Activated T-cell treated with anti-CD3 and anti-CD28 coated beads, Interleukin-2, amount 50 U/mL, for 72 hours (primary cell): ENCODE measurements at regions not wholly inside any gene's neighbourhood (a gene's known extent, or its start where the extent isn't known, plus 50 kb on each side); places are given as distances from the start of the nearest gene placed in this dataset.

ENCODE experiments used
- ATAC-seq, 2 donors: fragments of 150-1000 bp; cut with Tn5 transposase; replicated peaks in 1 of 2; 2 replicates each; pipeline ENCODE4 v1.10.0; 2021; ENCODE audit warnings: moderate library complexity in 2 of 2, mild to moderate bottlenecking in 1 of 2
- DNase-seq, 2 donors: peaks; one replicate each; pipeline ENCODE4 v3.0.0; 2021 to 2022; ENCODE audit warnings: mixed read lengths in 1 of 2
- H3K27ac Mint-ChIP-seq: one replicate; pipeline ENCODE4 v1.8.0; 2022; ENCODE audit warnings: mild to moderate bottlenecking, moderate library complexity, mixed read lengths
- H3K27me3 Mint-ChIP-seq: one replicate; pipeline ENCODE4 v1.8.0; 2022; ENCODE audit warnings: low read depth, mixed read lengths
- H3K36me3 Mint-ChIP-seq, 2 donors: one replicate each; pipeline ENCODE4 v1.8.0; 2022; ENCODE audit warnings: mixed read lengths in 2 of 2, mild to moderate bottlenecking in 1 of 2; ENCODE audit not compliant: insufficient read depth in 2 of 2
- H3K4me1 Mint-ChIP-seq: one replicate; pipeline ENCODE4 v1.8.0; 2022; ENCODE audit warnings: low read depth, mixed read lengths
- H3K4me3 Mint-ChIP-seq, 2 donors: one replicate each; pipeline ENCODE4 v1.8.0; 2022; ENCODE audit warnings: mild to moderate bottlenecking in 2 of 2, mixed read lengths in 2 of 2, moderate library complexity in 2 of 2
- H3K9me3 Mint-ChIP-seq, 2 donors: one replicate each; pipeline ENCODE4 v1.8.0; 2022; ENCODE audit warnings: mixed read lengths in 2 of 2

- peaks cover 2 to 3% of the 10 kb centered on the region in 2 donors for H3K9me3 Mint-ChIP-seq
- H3K27ac Mint-ChIP-seq: no peak overlapping the region
- no peak for ATAC-seq
- no peak overlapping the region for H3K4me3 Mint-ChIP-seq
- no peaks in the 10 kb centered on the region for H3K27me3 Mint-ChIP-seq
- no peaks in the 10 kb centered on the region for H3K4me1 Mint-ChIP-seq
- peaks cover 0 to 3% of the 10 kb centered on the region in 2 donors for H3K36me3 Mint-ChIP-seq
- DNase-seq: no peak
Measured at GRCh38 chr7:25626451-25627131, 398.3 kb upstream of the NPVF start.

- no peaks in the 10 kb centered on the region for H3K27me3 Mint-ChIP-seq
- ATAC-seq (no peak), DNase-seq (no peak)
- H3K9me3 Mint-ChIP-seq: no peaks in the 10 kb centered on the region
- no peaks in the 10 kb centered on the region for H3K36me3 Mint-ChIP-seq
- H3K4me1 Mint-ChIP-seq: no peaks in the 10 kb centered on the region
- no peak overlapping the region for H3K27ac Mint-ChIP-seq
- H3K4me3 Mint-ChIP-seq: no peak overlapping the region
Measured at GRCh38 chr7:25628446-25628845, 400.2 kb upstream of the NPVF start.

- H3K4me1 Mint-ChIP-seq: no peaks in the 10 kb centered on the region
- H3K36me3 Mint-ChIP-seq: no peaks in the 10 kb centered on the region
- no peaks in the 10 kb centered on the region for H3K27me3 Mint-ChIP-seq
- no peaks in the 10 kb centered on the region for H3K9me3 Mint-ChIP-seq
- no peak overlapping the region for H3K27ac Mint-ChIP-seq
- H3K4me3 Mint-ChIP-seq: no peak overlapping the region
- no peak for ATAC-seq
- DNase-seq: no peak
Measured at GRCh38 chr7:25632616-25633015, 404.3 kb upstream of the NPVF start.

GRCh38 chr7:25633426-25634036 lies 405.2 kb upstream of the NPVF start:
- Mint-ChIP-seq H3K36me3 (no peaks in the 10 kb centered on the region), H3K27ac (no peak overlapping the region), H3K4me3 (no peak overlapping the region), H3K27me3 (no peaks in the 10 kb centered on the region), H3K4me1 (no peaks in the 10 kb centered on the region), H3K9me3 (no peaks in the 10 kb centered on the region)
- DNase-seq: no peak
- no peak for ATAC-seq

- ATAC-seq (no peak), DNase-seq (no peak)
- H3K4me1 Mint-ChIP-seq: no peaks in the 10 kb centered on the region
- H3K27me3 Mint-ChIP-seq: no peaks in the 10 kb centered on the region
- no peaks in the 10 kb centered on the region for H3K36me3 Mint-ChIP-seq
- no peaks in the 10 kb centered on the region for H3K9me3 Mint-ChIP-seq
- H3K4me3 Mint-ChIP-seq: no peak overlapping the region
- H3K27ac Mint-ChIP-seq: no peak overlapping the region
Measured at GRCh38 chr7:25636168-25636567, 407.9 kb upstream of the NPVF start.

GRCh38 chr7:25636871-25637283 lies 408.6 kb upstream of the NPVF start:
- Mint-ChIP-seq H3K4me3 (no peak overlapping the region), H3K27me3 (no peaks in the 10 kb centered on the region), H3K36me3 (no peaks in the 10 kb centered on the region), H3K9me3 (no peaks in the 10 kb centered on the region), H3K27ac (no peak overlapping the region), H3K4me1 (no peaks in the 10 kb centered on the region)
- no peak for DNase-seq
- no peak for ATAC-seq

- Mint-ChIP-seq H3K27me3 (no peaks in the 10 kb centered on the region), H3K4me1 (no peaks in the 10 kb centered on the region), H3K27ac (no peak overlapping the region), H3K36me3 (no peaks in the 10 kb centered on the region), H3K9me3 (no peaks in the 10 kb centered on the region), H3K4me3 (no peak overlapping the region)
- no peak for DNase-seq
- no peak for ATAC-seq
Measured at GRCh38 chr7:25638068-25638467, 409.8 kb upstream of the NPVF start.

GRCh38 chr7:25638590-25639244 lies 410.4 kb upstream of the NPVF start:
- Mint-ChIP-seq H3K36me3 (no peaks in the 10 kb centered on the region), H3K27ac (no peak overlapping the region), H3K9me3 (no peaks in the 10 kb centered on the region), H3K4me1 (no peaks in the 10 kb centered on the region), H3K27me3 (no peaks in the 10 kb centered on the region), H3K4me3 (no peak overlapping the region)
- DNase-seq: no peak
- ATAC-seq: no peak

- ATAC-seq: no peak
- Mint-ChIP-seq H3K27me3 (no peaks in the 10 kb centered on the region), H3K36me3 (no peaks in the 10 kb centered on the region)
Measured at GRCh38 chr7:25642849-25643248, 414.6 kb upstream of the NPVF start.

GRCh38 chr7:25643286-25643685 lies 415.0 kb upstream of the NPVF start:
- Mint-ChIP-seq H3K9me3 (no peaks in the 10 kb centered on the region), H3K36me3 (no peaks in the 10 kb centered on the region), H3K27ac (no peak overlapping the region), H3K4me3 (no peak overlapping the region), H3K4me1 (no peaks in the 10 kb centered on the region), H3K27me3 (no peaks in the 10 kb centered on the region)
- ATAC-seq (no peak), DNase-seq (no peak)

More at GRCh38 chr7:25642849-25643248, 414.6 kb upstream of the NPVF start:
- Mint-ChIP-seq H3K27ac (no peak overlapping the region), H3K4me3 (no peak overlapping the region), H3K9me3 (no peaks in the 10 kb centered on the region), H3K4me1 (no peaks in the 10 kb centered on the region)
- no peak for DNase-seq

GRCh38 chr7:25643770-25644394 lies 415.6 kb upstream of the NPVF start:
- no peaks in the 10 kb centered on the region for H3K4me1 Mint-ChIP-seq
- no peaks in the 10 kb centered on the region for H3K36me3 Mint-ChIP-seq
- no peaks in the 10 kb centered on the region for H3K27me3 Mint-ChIP-seq
- H3K4me3 Mint-ChIP-seq: no peak overlapping the region
- no peak overlapping the region for H3K27ac Mint-ChIP-seq
- DNase-seq (no peak), ATAC-seq (no peak)
- H3K9me3 Mint-ChIP-seq: no peaks in the 10 kb centered on the region

- no peak for ATAC-seq
- Mint-ChIP-seq H3K4me3 (no peak overlapping the region), H3K27me3 (no peaks in the 10 kb centered on the region), H3K4me1 (no peaks in the 10 kb centered on the region), H3K27ac (no peak overlapping the region), H3K9me3 (no peaks in the 10 kb centered on the region), H3K36me3 (no peaks in the 10 kb centered on the region)
- DNase-seq: no peak
Measured at GRCh38 chr7:25646726-25647413, 418.6 kb upstream of the NPVF start.

- H3K4me1 Mint-ChIP-seq: no peaks in the 10 kb centered on the region
- H3K27ac Mint-ChIP-seq: no peak overlapping the region
- H3K36me3 Mint-ChIP-seq: no peaks in the 10 kb centered on the region
- no peaks in the 10 kb centered on the region for H3K27me3 Mint-ChIP-seq
- DNase-seq (no peak), ATAC-seq (no peak)
- H3K9me3 Mint-ChIP-seq: no peaks in the 10 kb centered on the region
- H3K4me3 Mint-ChIP-seq: no peak overlapping the region
Measured at GRCh38 chr7:25647872-25648271, 419.6 kb upstream of the NPVF start.
